Astrocyte (in vitro differentiated cells and primary cell): ENCODE measurements at regions not wholly inside any gene's neighbourhood (a gene's known extent, or its start where the extent isn't known, plus 50 kb on each side); places are given as distances from the start of the nearest gene placed in this dataset.

Source experiments
- DNase-seq: peaks from one replicate; pipeline ENCODE4 v3.0.0-alpha.2; 2010; ENCODE audit warnings: low read depth
- FAIRE-seq: peaks from 2 replicates; lab custom pipeline; 2011; peaks lifted over from hg19 to GRCh38; lab: Jason Lieb, UNC
- H2AFZ ChIP-seq: 2 replicates; pipeline ENCODE4 v1.6.0; 2012; ENCODE audit warnings: low read depth, low read length, inconsistent platforms
- H3K27ac ChIP-seq: 2 replicates; pipeline ENCODE4 v1.5.1; 2011; ENCODE audit warnings: low read depth, low read length, inconsistent platforms
- H3K27me3 ChIP-seq: 2 replicates; pipeline ENCODE4 v1.6.0; 2011; ENCODE audit warnings: low read length, inconsistent platforms; ENCODE audit not compliant: insufficient read depth
- H3K36me3 ChIP-seq: 2 replicates; pipeline ENCODE4 v1.5.1; 2011; ENCODE audit warnings: low read length, inconsistent platforms; ENCODE audit not compliant: insufficient read depth
- H3K4me1 ChIP-seq: 2 replicates; pipeline ENCODE4 v1.5.1; 2011; ENCODE audit warnings: low read length, inconsistent platforms; ENCODE audit not compliant: insufficient read depth
- H3K4me2 ChIP-seq: 2 replicates; pipeline ENCODE4 v1.6.0; 2012; ENCODE audit warnings: low read length, inconsistent platforms
- H3K4me3 ChIP-seq: 2 replicates; pipeline ENCODE4 v1.5.1; 2011; ENCODE audit warnings: low read depth, mild to moderate bottlenecking, low read length, inconsistent platforms; ENCODE audit not compliant: insufficient read depth
- H3K79me2 ChIP-seq: 2 replicates; pipeline ENCODE4 v1.6.0; 2012; ENCODE audit warnings: mild to moderate bottlenecking, low read length, inconsistent platforms; ENCODE audit not compliant: insufficient read depth
- H3K9ac ChIP-seq: 2 replicates; pipeline ENCODE4 v1.6.0; 2012; ENCODE audit warnings: mild to moderate bottlenecking, low read length, inconsistent platforms
- H3K9me3 ChIP-seq: 2 replicates; pipeline ENCODE4 v1.5.1; 2012; ENCODE audit warnings: low read depth, mild to moderate bottlenecking, low read length, inconsistent platforms; ENCODE audit not compliant: insufficient read depth
- H4K20me1 ChIP-seq: 2 replicates; pipeline ENCODE4 v1.6.0; 2012; ENCODE audit warnings: low read length, inconsistent platforms; ENCODE audit not compliant: insufficient read depth
- H3K27ac Mint-ChIP-seq: one replicate; pipeline ENCODE4 v1.8.0; 2021; ENCODE audit warnings: mild to moderate bottlenecking, mixed read lengths; ENCODE audit not compliant: unreplicated experiment
- H3K27me3 Mint-ChIP-seq: one replicate; pipeline ENCODE4 v1.8.0; 2021; ENCODE audit warnings: low read depth, mixed read lengths; ENCODE audit not compliant: unreplicated experiment
- H3K36me3 Mint-ChIP-seq: one replicate; pipeline ENCODE4 v1.8.0; 2021; ENCODE audit warnings: low read depth, mixed read lengths; ENCODE audit not compliant: unreplicated experiment
- H3K4me1 Mint-ChIP-seq: one replicate; pipeline ENCODE4 v1.8.0; 2021; ENCODE audit warnings: low read depth, mixed read lengths; ENCODE audit not compliant: unreplicated experiment
- H3K4me3 Mint-ChIP-seq: one replicate; pipeline ENCODE4 v1.8.0; 2021; ENCODE audit warnings: mild to moderate bottlenecking, moderate library complexity, mixed read lengths; ENCODE audit not compliant: unreplicated experiment
- H3K9me3 Mint-ChIP-seq: one replicate; pipeline ENCODE4 v1.8.0; 2021; ENCODE audit warnings: mild to moderate bottlenecking, mixed read lengths; ENCODE audit not compliant: unreplicated experiment
- CTCF ChIP-seq: IDR thresholded peaks from 2 replicates; pipeline ENCODE4 v1.5.1; 2011; ENCODE audit warnings: low read depth, mild to moderate bottlenecking, inconsistent platforms, low read length, moderate library complexity; ENCODE audit not compliant: insufficient read depth
- EZH2 ChIP-seq: IDR thresholded peaks from 2 replicates; pipeline ENCODE4 v1.6.1; 2012; ENCODE audit warnings: mild to moderate bottlenecking, low read length, inconsistent platforms; ENCODE audit not compliant: insufficient read depth

DNA sequence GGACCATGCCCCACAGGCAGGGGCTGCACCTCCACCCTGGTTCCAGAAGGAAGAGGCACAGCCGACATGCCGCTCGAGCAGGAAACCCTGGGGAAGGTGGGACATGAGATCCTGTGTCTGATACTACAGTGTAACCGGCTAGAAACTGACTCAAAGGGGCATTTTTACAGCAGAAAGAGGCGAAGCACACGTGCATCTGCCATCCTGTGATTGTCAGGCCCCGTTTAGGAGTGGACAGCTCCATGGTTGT, 62.7 kb downstream of the SIK1 start:
- FAIRE-seq (no peak), DNase-seq (no peak)
- H4K20me1 ChIP-seq: no peaks in the 10 kb centered on the region
- Mint-ChIP-seq H3K9me3 (peaks cover 4% of the 10 kb centered on the region), H3K4me3 (no peak overlapping the region), H3K27ac (no peak overlapping the region), H3K36me3 (no peaks in the 10 kb centered on the region), H3K4me1 (peaks cover 3% of the 10 kb centered on the region), H3K27me3 (peaks cover 60% of the 10 kb centered on the region)
- peaks cover 9% of the 10 kb centered on the region for H3K4me1 ChIP-seq
- no peak overlapping the region for H3K4me3 ChIP-seq
- H3K9ac ChIP-seq: no peak overlapping the region
- H3K79me2 ChIP-seq: no peaks in the 10 kb centered on the region
- no peak overlapping the region for H2AFZ ChIP-seq
- no peak overlapping the region for H3K27ac ChIP-seq
- H3K9me3 ChIP-seq: no peaks in the 10 kb centered on the region
- no peak for TF ChIP-seq EZH2
- no peak for TF ChIP-seq CTCF
- no peak overlapping the region for H3K4me2 ChIP-seq
- H3K36me3 ChIP-seq: no peaks in the 10 kb centered on the region
- peaks cover 5% of the 10 kb centered on the region for H3K27me3 ChIP-seq

GRCh38 chr21:43363506-43364260, 63.2 kb downstream of the SIK1 start:
- Mint-ChIP-seq H3K4me1 (no peaks in the 10 kb centered on the region), H3K36me3 (no peaks in the 10 kb centered on the region), H3K27ac (no peak overlapping the region), H3K27me3 (peaks cover 61% of the 10 kb centered on the region), H3K4me3 (no peak overlapping the region), H3K9me3 (peaks cover 4% of the 10 kb centered on the region)
- no peak for TF ChIP-seq CTCF
- TF ChIP-seq EZH2: no peak
- H3K4me2 ChIP-seq: no peak overlapping the region
- FAIRE-seq (no peak), DNase-seq (no peak)
- H3K9me3 ChIP-seq: no peaks in the 10 kb centered on the region
- H3K9ac ChIP-seq: no peak overlapping the region
- no peak overlapping the region for H3K4me3 ChIP-seq
- H2AFZ ChIP-seq: no peak overlapping the region
- H3K27me3 ChIP-seq: peaks cover 4% of the 10 kb centered on the region
- H3K79me2 ChIP-seq: no peaks in the 10 kb centered on the region
- H4K20me1 ChIP-seq: no peaks in the 10 kb centered on the region
- no peaks in the 10 kb centered on the region for H3K36me3 ChIP-seq
- H3K27ac ChIP-seq: no peak overlapping the region
- peaks cover 9% of the 10 kb centered on the region for H3K4me1 ChIP-seq

DNA sequence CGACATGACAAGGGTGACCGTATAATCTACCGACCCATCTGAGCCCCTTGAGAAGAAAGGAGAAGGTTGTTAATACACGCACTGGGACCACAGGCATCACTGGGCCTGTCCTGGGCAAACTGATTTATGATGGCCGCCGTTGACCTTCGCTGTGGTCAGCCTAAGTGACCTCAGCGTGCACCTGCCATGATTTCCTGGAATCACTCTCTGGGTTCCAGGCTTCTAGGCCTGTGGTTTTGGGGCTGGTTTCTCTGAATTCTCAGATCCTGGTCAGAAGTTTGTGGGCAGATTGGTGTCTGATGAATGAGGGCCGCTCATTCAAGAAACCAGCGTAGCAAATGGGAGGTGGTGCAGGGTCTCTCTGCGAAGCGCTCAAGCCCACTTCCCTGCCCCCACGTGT, 64.0 kb downstream of the SIK1 start:
- Histone ChIP-seq H3K27me3 (peaks cover 6% of the 10 kb centered on the region), H4K20me1 (no peaks in the 10 kb centered on the region), H2AFZ (no peak overlapping the region), H3K27ac (no peak overlapping the region), H3K4me3 (no peak overlapping the region), H3K4me2 (peak overlapping the region; percentile 68), H3K79me2 (no peaks in the 10 kb centered on the region), H3K4me1 (peaks cover 9% of the 10 kb centered on the region), H3K36me3 (no peaks in the 10 kb centered on the region), H3K9ac (peak overlapping the region; percentile 78), H3K9me3 (no peaks in the 10 kb centered on the region)
- Mint-ChIP-seq H3K27me3 (peaks cover 62% of the 10 kb centered on the region), H3K27ac (no peak overlapping the region), H3K9me3 (peaks cover 4% of the 10 kb centered on the region), H3K4me1 (no peaks in the 10 kb centered on the region), H3K36me3 (no peaks in the 10 kb centered on the region), H3K4me3 (no peak overlapping the region)
- DNase-seq (peak; percentile 74), FAIRE-seq (no peak)
- TF ChIP-seq EZH2 (no peak), CTCF (no peak)
